OCI-LY7 (cell line): ENCODE measurements at regions not wholly inside any gene's neighbourhood (a gene's known extent, or its start where the extent isn't known, plus 50 kb on each side); places are given as distances from the start of the nearest gene placed in this dataset.

Experiments used
- BruUV-seq: library from RNA; stranded (reverse); fragments of 400-500 nt; replicated peaks from 2 replicates; lab custom pipeline; 2021; lab: Mats Ljungman, UMichigan
- CTCF ChIA-PET: fragments of 300-600 bp; sonication (Branson Sonifier 250); formaldehyde crosslinking; loops from one replicate; lab custom pipeline; 2022; ENCODE audit warnings: antibody characterized with exemption; ENCODE audit not compliant: unreplicated experiment; lab: Charles Lee
- POLR2A ChIA-PET: fragments of 300-600 bp; sonication (Branson Sonifier 250); formaldehyde crosslinking; loops from one replicate; lab custom pipeline; 2022; ENCODE audit warnings: antibody characterized with exemption; lab: Charles Lee
- DNase-seq: peaks from one replicate; pipeline ENCODE4 v3.0.0-alpha.2; 2015; ENCODE audit warnings: low spot score
- H2AFZ ChIP-seq: fragments of 200-600 bp; sonication (generic), shearing (Covaris generic); 2 replicates; pipeline ENCODE4 v1.6.1; 2014; ENCODE audit warnings: mild to moderate bottlenecking, antibody characterized with exemption, low read length, moderate library complexity
- H3K27ac ChIP-seq: fragments of 200-600 bp; sonication (generic); 2 replicates; pipeline ENCODE4 v1.5.1; 2014; ENCODE audit warnings: mixed run types, low read depth, mild to moderate bottlenecking, moderate library complexity, low read length, inconsistent platforms; ENCODE audit not compliant: poor library complexity, severe bottlenecking
- H3K36me3 ChIP-seq: fragments of 200-600 bp; sonication (generic); 2 replicates; pipeline ENCODE4 v1.6.1; 2014; ENCODE audit warnings: mild to moderate bottlenecking, antibody characterized with exemption, low read length, moderate library complexity, mixed read lengths; ENCODE audit not compliant: insufficient read depth
- H3K4me1 ChIP-seq: fragments of 200-600 bp; sonication (generic); 2 replicates; pipeline ENCODE4 v1.5.1; 2014; ENCODE audit warnings: mild to moderate bottlenecking, low read length; ENCODE audit not compliant: insufficient read depth, poor library complexity, severe bottlenecking
- H3K4me2 ChIP-seq: fragments of 200-600 bp; sonication (generic); 2 replicates; pipeline ENCODE4 v1.6.1; 2014; ENCODE audit warnings: mild to moderate bottlenecking, low read length
- H3K4me3 ChIP-seq: fragments of 200-600 bp; sonication (generic); 2 replicates; pipeline ENCODE4 v1.5.1; 2014; ENCODE audit warnings: mild to moderate bottlenecking, low read depth, low read length; ENCODE audit not compliant: poor library complexity, severe bottlenecking
- H3K79me2 ChIP-seq: fragments of 200-600 bp; sonication (generic); 2 replicates; pipeline ENCODE4 v1.6.1; 2016; ENCODE audit warnings: low read depth, mild to moderate bottlenecking, low read length, moderate library complexity, mixed read lengths; ENCODE audit not compliant: insufficient read depth
- H3K9me2 ChIP-seq: fragments of 200-600 bp; sonication (generic); 2 replicates; pipeline ENCODE4 v1.6.1; 2016; ENCODE audit warnings: mild to moderate bottlenecking, low read length, mixed read lengths; ENCODE audit not compliant: insufficient read depth
- H3K9me3 ChIP-seq: fragments of 200-600 bp; sonication (generic); 2 replicates; pipeline ENCODE4 v1.6.1; 2014; ENCODE audit warnings: mild to moderate bottlenecking, mixed run types, low read length, mixed read lengths
- H4K20me1 ChIP-seq: fragments of 200-600 bp; sonication (generic); 2 replicates; pipeline ENCODE4 v1.6.1; 2014; ENCODE audit warnings: mild to moderate bottlenecking, antibody characterized with exemption, low read length, moderate library complexity, mixed read lengths; ENCODE audit not compliant: insufficient read depth
- EZH2phosphoT487 ChIP-seq: fragments of 200-600 bp; sonication (generic); IDR thresholded peaks from 2 replicates; pipeline ENCODE4 v1.6.1; 2018; ENCODE audit warnings: low read depth, borderline replicate concordance, mild to moderate bottlenecking, mixed run types, antibody characterized with exemption, low read length, moderate library complexity, mixed read lengths
- intact Hi-C: fragments of 100-400 bp; cut with micrococcal nuclease; formaldehyde crosslinking; loops from one replicate; pipeline ENCODE4 v1.10.0; 2022; ENCODE audit not compliant: unreplicated experiment
- TF ChIP-seq, protein P1 (sequence below): fragments of 200-600 bp; sonication (generic); conservative IDR thresholded peaks from 2 replicates; pipeline ENCODE4 v1.5.1; 2014; ENCODE audit warnings: mild to moderate bottlenecking, antibody characterized with exemption, low read length, moderate library complexity, mixed read lengths

DNA sequence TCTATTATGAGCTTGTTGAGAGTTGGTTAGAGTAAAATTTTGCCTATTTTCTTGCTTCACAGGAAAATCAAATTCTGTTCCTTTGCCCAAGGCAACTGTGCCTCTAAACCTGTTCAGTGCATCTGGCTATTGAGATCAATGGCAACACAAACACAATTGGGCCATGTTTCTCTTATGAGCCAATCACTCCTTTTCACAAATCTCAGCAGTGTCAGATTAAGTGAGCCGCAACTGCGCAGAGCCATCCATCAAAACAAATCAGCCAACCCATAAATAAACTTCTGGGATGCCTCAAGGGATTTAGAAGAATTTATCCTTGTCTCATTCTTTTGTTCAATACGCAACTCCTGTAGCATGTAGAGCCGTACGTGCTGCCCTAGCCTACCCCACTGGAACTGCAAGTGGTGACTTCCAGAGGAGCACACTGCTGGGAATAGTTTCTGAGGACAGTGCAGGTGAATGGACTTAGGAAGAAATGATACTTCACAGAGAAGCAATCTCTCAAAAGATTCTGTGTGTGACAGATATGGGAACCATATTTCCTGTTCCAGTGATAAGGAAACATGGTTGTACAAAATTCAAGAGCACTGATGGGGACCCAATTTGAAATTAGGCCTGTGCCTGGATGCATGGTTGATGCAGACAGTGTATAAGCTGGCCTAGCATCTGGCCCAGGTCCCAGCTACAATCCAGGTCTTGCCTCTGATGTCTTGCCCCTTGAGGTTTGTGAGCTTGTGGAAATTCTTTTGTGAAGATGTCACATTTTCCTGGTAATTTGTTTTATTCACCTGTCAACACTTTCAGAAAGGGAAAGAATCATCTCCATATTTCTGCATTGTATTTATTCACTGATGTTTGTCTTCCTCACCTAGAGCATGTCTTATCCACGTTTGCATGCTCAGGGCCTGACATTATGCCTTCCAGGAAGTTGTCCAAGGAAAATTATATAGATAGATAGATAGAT is 166.2 kb downstream of the URB2 start:
- H3K9me2 ChIP-seq = no peaks in the 10 kb centered on the region

DNA sequence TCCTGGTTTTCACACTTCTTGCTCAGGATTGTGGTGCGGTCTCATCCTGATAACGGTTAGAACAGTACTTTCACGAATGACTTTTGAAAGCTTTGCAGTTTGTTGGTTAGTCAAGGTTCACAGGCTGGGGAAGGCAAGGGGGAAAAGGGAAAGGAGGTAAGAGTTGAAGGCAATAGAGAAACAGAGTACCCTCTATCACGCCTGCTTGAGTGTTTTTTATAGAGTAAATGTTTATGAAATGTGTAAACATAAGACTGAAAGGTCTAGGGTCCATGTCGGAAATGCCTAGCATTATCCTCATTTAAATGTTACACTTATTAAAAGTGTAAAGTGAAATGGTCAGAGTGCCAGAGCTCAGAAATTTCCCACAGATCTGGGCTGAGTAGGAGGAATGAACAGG is 167.4 kb downstream of the URB2 start:
- DNase-seq = no peak
- Histone ChIP-seq H3K27ac (no peak overlapping the region), H3K4me1 (no peaks in the 10 kb centered on the region), H3K4me2 (no peak overlapping the region), H3K36me3 (no peaks in the 10 kb centered on the region), H3K9me2 (no peaks in the 10 kb centered on the region), H4K20me1 (no peaks in the 10 kb centered on the region), H3K9me3 (peaks cover 2% of the 10 kb centered on the region; the same call in 1 of the 2 replicates), H2AFZ (no peak overlapping the region), H3K79me2 (no peaks in the 10 kb centered on the region), H3K4me3 (no peak overlapping the region)
- ChIA-PET POLR2A (no interaction called here), CTCF (interaction anchor here (1.0 kb wide), 1 partner anchor 9 kb away, joined by 3 read pairs; no protein-coding TSS in a partner anchor)
- intact Hi-C loops = no loop called here
- no TSS peak for BruUV-seq
- TF ChIP-seq EZH2phosphoT487 = no peak
- TF ChIP-seq, protein P1, sequence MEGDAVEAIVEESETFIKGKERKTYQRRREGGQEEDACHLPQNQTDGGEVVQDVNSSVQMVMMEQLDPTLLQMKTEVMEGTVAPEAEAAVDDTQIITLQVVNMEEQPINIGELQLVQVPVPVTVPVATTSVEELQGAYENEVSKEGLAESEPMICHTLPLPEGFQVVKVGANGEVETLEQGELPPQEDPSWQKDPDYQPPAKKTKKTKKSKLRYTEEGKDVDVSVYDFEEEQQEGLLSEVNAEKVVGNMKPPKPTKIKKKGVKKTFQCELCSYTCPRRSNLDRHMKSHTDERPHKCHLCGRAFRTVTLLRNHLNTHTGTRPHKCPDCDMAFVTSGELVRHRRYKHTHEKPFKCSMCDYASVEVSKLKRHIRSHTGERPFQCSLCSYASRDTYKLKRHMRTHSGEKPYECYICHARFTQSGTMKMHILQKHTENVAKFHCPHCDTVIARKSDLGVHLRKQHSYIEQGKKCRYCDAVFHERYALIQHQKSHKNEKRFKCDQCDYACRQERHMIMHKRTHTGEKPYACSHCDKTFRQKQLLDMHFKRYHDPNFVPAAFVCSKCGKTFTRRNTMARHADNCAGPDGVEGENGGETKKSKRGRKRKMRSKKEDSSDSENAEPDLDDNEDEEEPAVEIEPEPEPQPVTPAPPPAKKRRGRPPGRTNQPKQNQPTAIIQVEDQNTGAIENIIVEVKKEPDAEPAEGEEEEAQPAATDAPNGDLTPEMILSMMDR = no peak

More for the DNA sequence above, 166.2 kb downstream of the URB2 start:
- CTCF ChIA-PET = no interaction called here
- Histone ChIP-seq H3K4me3 (no peak overlapping the region), H3K9me3 (no peaks in the 10 kb centered on the region), H3K4me1 (no peaks in the 10 kb centered on the region), H2AFZ (no peak overlapping the region), H3K27ac (no peak overlapping the region), H3K4me2 (no peak overlapping the region), H4K20me1 (no peaks in the 10 kb centered on the region), H3K79me2 (no peaks in the 10 kb centered on the region), H3K36me3 (no peaks in the 10 kb centered on the region)
- intact Hi-C loops = no loop called here
- POLR2A ChIA-PET = interaction anchor here (0.6 to 0.7 kb wide), 3 partner anchors 14 to 316 kb away, joined by 3 read pairs; no protein-coding TSS in a partner anchor
- BruUV-seq = no TSS peak
- TF ChIP-seq EZH2phosphoT487 = no peak
- TF ChIP-seq, protein P1 = no peak
- DNase-seq = no peak

DNA sequence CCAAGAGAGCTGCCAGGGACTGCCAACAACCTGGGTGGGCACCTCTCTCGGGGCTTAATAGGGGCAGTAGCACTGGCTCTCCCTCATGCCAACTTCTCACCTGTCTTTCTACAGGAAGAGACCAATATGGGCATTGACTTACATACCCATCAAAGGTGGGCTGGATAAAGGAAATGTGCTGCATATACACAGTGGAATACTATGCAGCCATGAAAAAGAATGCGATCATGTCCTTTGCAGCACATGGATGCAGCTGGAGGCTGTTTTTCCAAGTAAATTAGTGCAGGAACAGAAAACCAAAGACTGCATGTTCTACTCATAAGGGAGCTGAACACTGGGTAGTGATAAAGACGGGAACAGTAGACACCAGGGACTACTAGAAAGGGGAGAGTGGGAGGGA is 172.5 kb downstream of the URB2 start:
- ChIA-PET CTCF (no interaction called here), POLR2A (no interaction called here)
- Histone ChIP-seq H3K4me3 (no peak overlapping the region), H3K79me2 (no peaks in the 10 kb centered on the region), H3K4me1 (no peaks in the 10 kb centered on the region), H3K36me3 (no peaks in the 10 kb centered on the region), H3K4me2 (no peak overlapping the region), H3K9me2 (no peaks in the 10 kb centered on the region), H3K9me3 (peaks cover 5% of the 10 kb centered on the region; the same call in 1 of the 2 replicates), H2AFZ (no peak overlapping the region), H3K27ac (no peak overlapping the region), H4K20me1 (no peaks in the 10 kb centered on the region)
- TF ChIP-seq, protein P1 = no peak
- TF ChIP-seq EZH2phosphoT487 = no peak
- no TSS peak for BruUV-seq
- no peak for DNase-seq
- intact Hi-C loops = no loop called here
